Sigmoid colon (tissue), 4 donors: ENCODE measurements at regions not wholly inside any gene's neighbourhood (a gene's known extent, or its start where the extent isn't known, plus 50 kb on each side); places are given as distances from the start of the nearest gene placed in this dataset.

Source experiments
- POLR2AphosphoS5 ChIP-seq, 4 donors: sonication (generic); formaldehyde crosslinking; IDR thresholded peaks; one replicate each; pipeline ENCODE4 v1.6.1; 2017; ENCODE audit warnings: antibody characterized with exemption in 4 of 4
- TF ChIP-seq, protein P1 (sequence below), 4 experiments: fragments of 450-650 bp in 3 of 4; fragments of 200-600 bp in 1 of 4; IDR thresholded peaks; one replicate each; pipeline ENCODE4 v1.5.1; 2016 to 2019; ENCODE audit warnings: antibody characterized with exemption in 4 of 4, mild to moderate bottlenecking in 3 of 4, moderate library complexity in 2 of 4

GRCh38 chr1:226799634-226800281 is 60.7 kb upstream of the ITPKB start:
- TF ChIP-seq, protein P1, sequence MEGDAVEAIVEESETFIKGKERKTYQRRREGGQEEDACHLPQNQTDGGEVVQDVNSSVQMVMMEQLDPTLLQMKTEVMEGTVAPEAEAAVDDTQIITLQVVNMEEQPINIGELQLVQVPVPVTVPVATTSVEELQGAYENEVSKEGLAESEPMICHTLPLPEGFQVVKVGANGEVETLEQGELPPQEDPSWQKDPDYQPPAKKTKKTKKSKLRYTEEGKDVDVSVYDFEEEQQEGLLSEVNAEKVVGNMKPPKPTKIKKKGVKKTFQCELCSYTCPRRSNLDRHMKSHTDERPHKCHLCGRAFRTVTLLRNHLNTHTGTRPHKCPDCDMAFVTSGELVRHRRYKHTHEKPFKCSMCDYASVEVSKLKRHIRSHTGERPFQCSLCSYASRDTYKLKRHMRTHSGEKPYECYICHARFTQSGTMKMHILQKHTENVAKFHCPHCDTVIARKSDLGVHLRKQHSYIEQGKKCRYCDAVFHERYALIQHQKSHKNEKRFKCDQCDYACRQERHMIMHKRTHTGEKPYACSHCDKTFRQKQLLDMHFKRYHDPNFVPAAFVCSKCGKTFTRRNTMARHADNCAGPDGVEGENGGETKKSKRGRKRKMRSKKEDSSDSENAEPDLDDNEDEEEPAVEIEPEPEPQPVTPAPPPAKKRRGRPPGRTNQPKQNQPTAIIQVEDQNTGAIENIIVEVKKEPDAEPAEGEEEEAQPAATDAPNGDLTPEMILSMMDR (IDR thresholded peaks at IDR 0.05), result no peak
- TF ChIP-seq POLR2AphosphoS5 (IDR thresholded peaks at IDR 0.05), result peak; percentile 89 to 95 (median 92)
